C4-2B (cell line): ENCODE measurements at regions not wholly inside any gene's neighbourhood (a gene's known extent, or its start where the extent isn't known, plus 50 kb on each side); places are given as distances from the start of the nearest gene placed in this dataset.

Experiments
- CTCF ChIP-seq: fragments of 450-650 bp; conservative IDR thresholded peaks from 2 replicates; pipeline ENCODE4 v1.5.1; 2017; ENCODE audit warnings: mild to moderate bottlenecking
- ZFX ChIP-seq: fragments of 450-650 bp; IDR thresholded peaks from 2 replicates; pipeline ENCODE4 v1.6.1; 2017

- TF ChIP-seq CTCF (no peak), ZFX (no peak)
Observed at GRCh38 chr3:68408626-68409025, 523.7 kb downstream of the TAFA4 start.
